ENCODE measurements at regions not wholly inside any gene's neighbourhood (a gene's known extent, or its start where the extent isn't known, plus 50 kb on each side); places are given as distances from the start of the nearest gene placed in this dataset.

DNA sequence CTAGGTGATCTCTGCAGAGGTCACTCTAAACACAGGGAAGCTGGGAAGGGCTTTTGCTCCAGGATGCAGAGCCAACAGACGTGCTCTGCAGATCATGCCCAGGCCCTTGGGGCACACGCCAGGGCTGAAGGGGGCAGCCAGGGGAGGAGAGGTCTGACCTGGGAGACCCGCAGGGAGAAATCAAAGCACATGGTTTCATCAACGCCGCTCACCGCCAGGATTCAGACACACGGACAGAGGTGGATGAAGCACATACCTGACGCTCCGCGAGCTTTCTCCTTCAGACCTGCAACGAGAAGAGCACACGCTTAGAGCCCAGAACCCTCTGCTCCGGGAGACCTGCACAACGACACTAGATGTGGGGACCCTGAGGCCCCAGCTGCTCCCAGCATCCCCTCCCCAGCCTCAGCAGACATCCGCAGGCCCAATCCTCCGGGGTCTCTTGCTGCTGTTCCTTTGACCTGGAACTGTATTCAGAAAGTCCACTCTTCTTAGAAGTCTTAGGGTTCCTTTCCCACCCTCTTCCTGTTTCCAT is 90.7 kb upstream of the IQSEC1 start:
- TF ChIP-seq TAF1 (IDR thresholded peaks at IDR 0.05; ENCODE audit: low read depth, low read length) = no peak
- no peak for TF ChIP-seq POU2F2 (IDR thresholded peaks at IDR 0.05; ENCODE audit: low read depth, low read length)
- TF ChIP-seq POLR2AphosphoS5 (IDR thresholded peaks at IDR 0.05; ENCODE audit: low read depth, low read length) = no peak
- TF ChIP-seq POLR2A (IDR thresholded peaks at IDR 0.05; ENCODE audit: low read depth, low read length) = no peak
- TF ChIP-seq PAX5 (IDR thresholded peaks at IDR 0.05; ENCODE audit: insufficient read depth, low read length, severe bottlenecking) = no peak
- no peak for TF ChIP-seq SPI1 (IDR thresholded peaks at IDR 0.05; ENCODE audit: low read depth, low read length)
- FAIRE-seq (no peak), DNase-seq (ENCODE audit: insufficient read length, low spot score) (no peak)

DNA sequence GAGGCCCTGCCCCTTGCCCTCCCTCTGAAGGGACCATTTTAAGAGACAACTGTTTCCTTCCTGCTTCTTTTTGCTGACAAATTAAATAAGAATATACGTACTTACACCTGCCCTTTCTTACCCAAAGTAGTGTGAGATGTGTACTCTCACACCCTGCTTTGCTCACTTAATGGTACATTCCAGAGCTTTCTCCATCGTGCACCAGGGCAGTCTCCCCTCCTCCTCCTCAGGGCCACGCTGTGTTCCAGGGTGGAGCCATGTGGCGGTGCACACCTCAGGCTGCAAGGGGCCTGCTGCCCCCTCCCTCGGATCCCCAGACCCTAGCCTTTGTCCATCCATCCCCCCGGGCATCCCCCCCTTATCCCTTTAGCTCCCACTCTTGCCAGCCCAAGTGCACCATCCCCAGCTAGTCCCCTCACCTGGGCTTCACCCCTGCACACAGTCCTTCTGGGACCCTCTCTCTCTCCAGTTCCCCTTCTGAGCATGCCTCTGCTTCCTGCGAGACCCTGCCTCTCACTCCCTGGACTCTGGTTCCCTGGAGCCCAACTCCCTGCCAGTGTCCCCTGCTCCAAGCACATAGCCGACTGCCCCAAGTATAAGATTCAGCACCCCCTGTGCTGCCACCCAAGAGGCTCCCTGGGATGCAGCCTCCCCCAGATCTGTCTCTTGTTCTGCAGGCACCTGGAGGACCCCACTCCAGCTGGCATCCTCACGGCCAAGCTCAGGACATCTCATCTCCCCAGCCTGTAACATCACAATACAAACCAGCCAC is 89.5 kb upstream of the IQSEC1 start:
- FAIRE-seq (no peak), DNase-seq (ENCODE audit: insufficient read length, low spot score) (no peak)
- no peak for TF ChIP-seq POU2F2 (IDR thresholded peaks at IDR 0.05; ENCODE audit: low read depth, low read length)
- no peak for TF ChIP-seq TAF1 (IDR thresholded peaks at IDR 0.05; ENCODE audit: low read depth, low read length)
- TF ChIP-seq POLR2AphosphoS5 (IDR thresholded peaks at IDR 0.05; ENCODE audit: low read depth, low read length) = no peak
- no peak for TF ChIP-seq SPI1 (IDR thresholded peaks at IDR 0.05; ENCODE audit: low read depth, low read length)
- TF ChIP-seq POLR2A (IDR thresholded peaks at IDR 0.05; ENCODE audit: low read depth, low read length) = no peak
- no peak for TF ChIP-seq PAX5 (IDR thresholded peaks at IDR 0.05; ENCODE audit: insufficient read depth, low read length, severe bottlenecking)

DNA sequence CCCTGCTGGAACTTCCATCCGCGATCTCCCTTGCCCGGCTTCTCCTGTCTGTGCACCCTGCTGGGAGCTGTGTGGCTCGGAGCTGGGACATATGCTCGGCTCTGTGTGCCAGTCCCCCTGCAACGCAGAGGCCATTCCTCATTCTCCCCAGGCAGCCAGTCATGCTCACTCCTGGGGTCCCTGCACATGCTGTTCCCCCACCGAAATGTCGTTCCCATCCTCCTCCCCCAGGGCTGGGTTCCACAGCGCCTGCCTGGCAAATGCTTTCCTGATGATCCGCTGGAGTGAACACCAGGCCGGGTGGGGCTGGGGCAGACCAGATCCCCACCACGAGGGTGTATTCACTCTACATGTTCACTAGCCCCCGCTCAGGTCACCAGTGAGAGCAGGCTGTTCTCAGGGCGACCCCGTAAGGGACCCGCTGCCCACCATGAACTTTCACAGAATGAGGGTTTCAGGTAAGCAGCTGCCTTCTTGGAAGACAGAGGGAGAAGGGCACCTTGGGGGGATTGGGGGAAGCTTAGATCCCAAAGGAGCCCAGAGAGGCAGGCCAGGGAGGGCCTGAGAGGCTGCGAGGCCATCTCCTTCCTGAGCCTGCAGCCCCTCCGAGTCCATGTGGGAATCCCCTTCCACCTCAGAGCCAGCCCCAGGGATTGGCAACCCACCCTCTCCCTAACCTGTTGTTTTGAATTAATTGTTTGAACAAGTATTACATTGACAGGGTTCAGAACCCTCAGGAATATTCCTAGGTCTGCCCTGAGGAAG is 88.7 kb upstream of the IQSEC1 start:
- DNase-seq (ENCODE audit: insufficient read length, low spot score) = no peak
- no peak for FAIRE-seq
- TF ChIP-seq PAX5 (IDR thresholded peaks at IDR 0.05; ENCODE audit: insufficient read depth, low read length, severe bottlenecking) (no peak), SPI1 (IDR thresholded peaks at IDR 0.05; ENCODE audit: low read depth, low read length) (no peak), TAF1 (IDR thresholded peaks at IDR 0.05; ENCODE audit: low read depth, low read length) (no peak), POLR2A (IDR thresholded peaks at IDR 0.05; ENCODE audit: low read depth, low read length) (no peak), POLR2AphosphoS5 (IDR thresholded peaks at IDR 0.05; ENCODE audit: low read depth, low read length) (no peak), POU2F2 (IDR thresholded peaks at IDR 0.05; ENCODE audit: low read depth, low read length) (no peak)

DNA sequence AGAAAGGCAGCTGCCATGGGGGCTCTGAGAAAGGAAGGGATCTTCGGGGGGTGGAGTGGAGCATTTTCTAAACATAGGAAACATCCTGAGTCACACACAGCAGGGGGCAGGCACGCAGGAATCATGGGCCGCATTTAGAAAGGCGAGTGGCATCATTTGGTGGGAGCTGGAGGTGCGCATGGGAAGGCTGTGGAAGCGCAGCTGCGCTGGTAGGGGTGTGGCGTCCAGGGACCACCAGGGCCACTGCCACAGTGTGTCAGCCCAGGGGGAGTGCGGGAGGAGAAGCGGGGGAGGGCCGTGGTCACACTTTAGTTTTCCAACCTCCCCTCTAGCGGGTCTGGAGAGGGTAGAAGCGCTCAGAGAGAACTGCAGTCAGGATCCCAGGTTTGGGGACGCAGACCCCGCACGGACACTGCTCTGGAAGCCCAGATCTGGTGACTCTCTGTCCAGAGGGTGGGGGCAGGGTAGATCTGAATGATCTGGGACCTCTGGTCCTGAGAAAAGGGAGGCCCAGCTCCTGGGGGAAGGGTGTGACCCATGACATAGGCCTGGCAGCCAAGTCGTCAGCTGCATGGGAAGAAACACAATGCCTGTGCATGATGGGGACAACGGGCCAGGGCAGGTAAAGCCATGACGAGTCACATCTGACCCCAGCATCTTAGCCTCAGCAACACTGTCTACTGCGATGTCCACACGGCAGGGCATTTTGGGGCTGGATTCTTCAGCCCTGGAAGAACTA is 88.0 kb upstream of the IQSEC1 start:
- TF ChIP-seq POLR2A (IDR thresholded peaks at IDR 0.05; ENCODE audit: low read depth, low read length) = no peak
- TF ChIP-seq POU2F2 (IDR thresholded peaks at IDR 0.05; ENCODE audit: low read depth, low read length) = no peak
- no peak for TF ChIP-seq SPI1 (IDR thresholded peaks at IDR 0.05; ENCODE audit: low read depth, low read length)
- no peak for TF ChIP-seq POLR2AphosphoS5 (IDR thresholded peaks at IDR 0.05; ENCODE audit: low read depth, low read length)
- TF ChIP-seq PAX5 (IDR thresholded peaks at IDR 0.05; ENCODE audit: insufficient read depth, low read length, severe bottlenecking) = no peak
- TF ChIP-seq TAF1 (IDR thresholded peaks at IDR 0.05; ENCODE audit: low read depth, low read length) = no peak
- DNase-seq (ENCODE audit: insufficient read length, low spot score) = no peak
- FAIRE-seq = no peak

DNA sequence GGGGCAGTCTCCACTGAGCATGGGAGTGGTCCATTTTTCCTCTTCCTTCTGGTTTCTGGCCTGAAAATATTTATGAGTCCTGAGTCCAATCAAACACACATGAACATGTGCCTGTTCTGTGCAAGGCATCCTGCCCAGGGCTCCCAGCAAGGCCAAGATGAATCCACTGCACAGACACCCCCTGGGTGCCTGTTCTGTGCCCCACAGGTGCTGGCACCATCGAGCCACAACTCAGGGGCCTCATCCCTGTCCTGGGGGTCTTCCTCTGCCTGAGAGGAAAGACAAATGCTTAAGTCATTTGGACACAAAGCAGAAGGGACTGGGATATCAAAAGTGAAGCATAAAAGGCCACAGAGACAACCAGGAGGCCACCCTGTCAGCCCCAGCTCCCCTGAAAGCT is 87.4 kb upstream of the IQSEC1 start:
- FAIRE-seq = no peak
- TF ChIP-seq SPI1 (IDR thresholded peaks at IDR 0.05; ENCODE audit: low read depth, low read length) = no peak
- no peak for TF ChIP-seq POLR2AphosphoS5 (IDR thresholded peaks at IDR 0.05; ENCODE audit: low read depth, low read length)
- no peak for TF ChIP-seq TAF1 (IDR thresholded peaks at IDR 0.05; ENCODE audit: low read depth, low read length)
- TF ChIP-seq POLR2A (IDR thresholded peaks at IDR 0.05; ENCODE audit: low read depth, low read length) = no peak
- no peak for TF ChIP-seq POU2F2 (IDR thresholded peaks at IDR 0.05; ENCODE audit: low read depth, low read length)
- no peak for TF ChIP-seq PAX5 (IDR thresholded peaks at IDR 0.05; ENCODE audit: insufficient read depth, low read length, severe bottlenecking)
- no peak for DNase-seq (ENCODE audit: insufficient read length, low spot score)

DNA sequence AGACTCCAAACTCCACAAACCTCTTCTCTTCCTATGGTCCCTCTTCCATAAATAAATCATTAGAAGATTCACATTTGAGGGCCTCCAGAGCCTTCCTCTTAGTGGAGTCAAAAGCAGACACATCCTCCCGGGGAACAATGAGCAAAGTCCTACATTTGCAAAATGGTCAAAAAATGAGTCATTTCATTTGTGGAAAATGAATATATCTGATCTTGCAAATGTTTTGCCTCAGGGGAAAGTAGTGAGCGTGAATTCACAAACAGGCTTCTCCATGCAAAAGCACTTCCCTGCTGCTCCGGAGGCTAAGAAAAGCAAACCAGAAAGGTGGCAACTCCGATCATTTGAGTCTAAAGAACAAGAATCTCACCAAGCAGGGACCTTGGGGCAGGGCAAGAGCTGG is 86.7 kb upstream of the IQSEC1 start:
- DNase-seq (ENCODE audit: insufficient read length, low spot score) (no peak), FAIRE-seq (no peak)
- TF ChIP-seq POLR2A (IDR thresholded peaks at IDR 0.05; ENCODE audit: low read depth, low read length) = no peak
- no peak for TF ChIP-seq POLR2AphosphoS5 (IDR thresholded peaks at IDR 0.05; ENCODE audit: low read depth, low read length)
- no peak for TF ChIP-seq POU2F2 (IDR thresholded peaks at IDR 0.05; ENCODE audit: low read depth, low read length)
- no peak for TF ChIP-seq SPI1 (IDR thresholded peaks at IDR 0.05; ENCODE audit: low read depth, low read length)
- TF ChIP-seq PAX5 (IDR thresholded peaks at IDR 0.05; ENCODE audit: insufficient read depth, low read length, severe bottlenecking) = no peak
- no peak for TF ChIP-seq TAF1 (IDR thresholded peaks at IDR 0.05; ENCODE audit: low read depth, low read length)

DNA sequence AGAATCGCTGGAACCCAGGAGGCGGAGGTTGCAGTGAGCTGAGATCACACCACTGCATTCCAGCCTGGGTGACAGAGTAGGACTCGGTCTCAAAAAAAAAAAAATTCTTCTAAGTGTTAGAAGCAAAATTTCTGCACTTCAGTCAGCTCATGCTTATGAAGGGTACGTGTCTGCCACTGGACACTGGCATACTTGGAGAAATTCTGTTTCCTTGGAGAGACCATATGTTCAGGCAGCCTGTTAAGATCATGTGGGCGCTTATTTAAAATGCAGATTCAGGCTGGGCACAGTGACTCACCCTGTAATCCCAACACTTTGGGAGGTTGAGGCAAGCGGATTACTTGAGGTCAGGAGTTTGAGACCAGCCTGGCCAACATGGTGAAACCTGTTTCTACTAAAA is 85.6 kb upstream of the IQSEC1 start:
- FAIRE-seq (no peak), DNase-seq (ENCODE audit: insufficient read length, low spot score) (no peak)
- no peak for TF ChIP-seq POLR2A (IDR thresholded peaks at IDR 0.05; ENCODE audit: low read depth, low read length)
- no peak for TF ChIP-seq SPI1 (IDR thresholded peaks at IDR 0.05; ENCODE audit: low read depth, low read length)

DNA sequence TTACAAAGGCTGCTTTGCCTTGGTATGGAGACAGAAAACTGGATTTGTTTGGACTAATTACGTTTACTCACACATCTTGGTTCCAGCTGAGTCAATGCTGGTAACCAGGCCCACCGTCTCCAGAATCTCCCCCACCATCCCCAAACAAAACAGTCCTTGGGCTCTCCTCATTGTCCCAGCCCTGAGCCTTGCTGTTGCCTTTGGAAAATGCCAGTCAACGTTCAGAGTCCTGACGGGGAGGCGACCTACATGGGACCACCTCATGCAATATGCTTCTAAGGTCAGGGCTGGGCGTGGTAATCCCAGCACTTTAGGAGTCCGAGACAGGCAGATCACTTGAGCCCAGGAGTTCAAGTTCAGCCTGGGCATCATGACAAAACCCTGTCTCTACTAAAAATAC is 85.2 kb upstream of the IQSEC1 start:
- DNase-seq (ENCODE audit: insufficient read length, low spot score) (no peak), FAIRE-seq (no peak)
- no peak for TF ChIP-seq SPI1 (IDR thresholded peaks at IDR 0.05; ENCODE audit: low read depth, low read length)
- no peak for TF ChIP-seq POU2F2 (IDR thresholded peaks at IDR 0.05; ENCODE audit: low read depth, low read length)
- no peak for TF ChIP-seq POLR2A (IDR thresholded peaks at IDR 0.05; ENCODE audit: low read depth, low read length)
- TF ChIP-seq PAX5 (IDR thresholded peaks at IDR 0.05; ENCODE audit: insufficient read depth, low read length, severe bottlenecking) = no peak
- no peak for TF ChIP-seq TAF1 (IDR thresholded peaks at IDR 0.05; ENCODE audit: low read depth, low read length)

DNA sequence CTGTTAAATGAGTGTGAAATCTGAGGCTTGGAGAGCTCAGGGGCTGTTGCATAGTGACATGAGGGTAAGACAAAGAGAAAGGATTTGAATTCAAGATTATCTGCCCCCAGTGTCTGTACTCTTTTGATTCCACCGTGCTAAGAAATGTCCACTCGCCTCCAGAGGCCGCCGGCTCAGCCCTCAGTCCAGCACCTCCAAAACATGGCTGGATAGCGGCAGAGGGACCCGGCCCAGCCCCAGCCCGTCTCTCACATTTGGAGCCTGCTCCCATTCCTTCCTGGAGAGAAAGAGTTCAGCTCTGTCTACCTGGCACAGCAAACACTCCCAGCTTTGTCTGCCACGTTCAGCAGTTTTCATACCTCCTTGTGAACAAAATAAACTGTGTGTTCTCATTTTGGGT is 84.8 kb upstream of the IQSEC1 start:
- DNase-seq (ENCODE audit: insufficient read length, low spot score) (no peak), FAIRE-seq (no peak)
- TF ChIP-seq POLR2A (IDR thresholded peaks at IDR 0.05; ENCODE audit: low read depth, low read length) (no peak), TAF1 (IDR thresholded peaks at IDR 0.05; ENCODE audit: low read depth, low read length) (no peak), PAX5 (IDR thresholded peaks at IDR 0.05; ENCODE audit: insufficient read depth, low read length, severe bottlenecking) (no peak), POLR2AphosphoS5 (IDR thresholded peaks at IDR 0.05; ENCODE audit: low read depth, low read length) (no peak), POU2F2 (IDR thresholded peaks at IDR 0.05; ENCODE audit: low read depth, low read length) (no peak), SPI1 (IDR thresholded peaks at IDR 0.05; ENCODE audit: low read depth, low read length) (no peak)
